HG03060 (cell line): ENCODE measurements at regions not wholly inside any gene's neighbourhood (a gene's known extent, or its start where the extent isn't known, plus 50 kb on each side); places are given as distances from the start of the nearest gene placed in this dataset.

ENCODE experiments used
- ATAC-seq: cut with Tn5 transposase; IDR thresholded peaks from one replicate; pipeline ENCODE4 v1.9.1; 2021; ENCODE audit warnings: low read depth, moderate number of reproducible peaks; ENCODE audit not compliant: unreplicated experiment

DNA sequence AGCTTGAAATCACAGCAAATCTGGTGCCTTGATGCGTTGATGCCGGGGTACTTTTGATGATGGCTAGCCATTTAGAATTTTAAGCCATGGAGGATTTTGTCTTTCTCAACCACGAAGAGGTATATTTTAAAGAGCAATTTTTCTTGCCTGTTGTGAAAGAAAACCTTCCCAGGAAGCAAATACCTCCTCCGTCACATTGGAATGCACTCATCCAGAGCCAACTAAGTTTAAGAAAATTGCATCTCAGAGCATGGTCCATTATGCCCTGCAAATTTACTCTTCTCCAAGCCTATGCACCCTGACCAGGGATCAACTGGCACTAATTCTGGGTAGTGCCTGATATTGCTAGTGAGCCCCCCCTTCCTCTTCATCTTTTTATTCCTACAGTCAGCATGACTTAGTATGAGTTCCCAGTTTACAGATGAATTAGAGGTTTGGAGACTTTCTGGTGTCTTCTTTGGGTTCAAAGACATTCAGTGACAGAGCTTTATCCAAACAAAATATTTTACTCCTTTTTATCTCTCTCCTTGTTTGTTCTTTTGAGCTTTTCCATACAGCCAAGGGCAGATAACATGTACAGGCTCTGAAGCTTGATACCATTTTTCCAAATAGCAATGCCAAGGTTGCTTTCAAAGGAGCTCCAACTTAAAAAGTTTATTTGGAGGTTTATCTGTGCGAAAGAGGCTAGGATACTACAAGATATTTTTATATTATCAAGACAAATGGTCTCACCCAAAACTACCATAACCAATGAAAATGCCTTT is 56.6 kb upstream of the ANK3 start:
- ATAC-seq, result no peak

DNA sequence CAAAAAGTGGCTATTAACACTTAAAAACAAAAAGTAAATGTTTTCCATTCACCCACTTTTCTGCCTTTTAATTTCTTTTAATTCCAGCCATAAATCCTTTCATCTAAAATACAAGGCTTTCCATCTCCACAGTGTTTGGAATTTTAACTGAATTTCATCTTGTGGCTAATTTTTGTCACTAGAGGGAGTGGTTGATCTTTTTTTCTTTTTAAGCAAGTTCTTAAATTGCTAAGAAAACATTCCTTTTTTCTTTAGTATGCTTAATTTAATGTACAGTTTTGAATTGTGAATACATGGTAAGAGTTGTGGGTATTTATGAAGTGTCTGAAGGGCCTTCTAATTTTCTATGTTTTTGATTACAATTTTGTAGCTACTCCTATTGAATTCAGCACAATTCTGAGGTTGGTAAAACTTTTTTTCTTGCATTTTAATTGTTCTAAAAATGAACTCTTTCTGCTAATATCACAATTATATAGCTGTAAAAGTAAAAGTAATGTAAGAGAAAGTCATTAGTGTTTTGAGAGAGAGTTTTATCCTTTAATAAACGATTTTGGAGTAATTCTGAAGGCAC is 54.9 kb upstream of the ANK3 start:
- ATAC-seq, result no peak

DNA sequence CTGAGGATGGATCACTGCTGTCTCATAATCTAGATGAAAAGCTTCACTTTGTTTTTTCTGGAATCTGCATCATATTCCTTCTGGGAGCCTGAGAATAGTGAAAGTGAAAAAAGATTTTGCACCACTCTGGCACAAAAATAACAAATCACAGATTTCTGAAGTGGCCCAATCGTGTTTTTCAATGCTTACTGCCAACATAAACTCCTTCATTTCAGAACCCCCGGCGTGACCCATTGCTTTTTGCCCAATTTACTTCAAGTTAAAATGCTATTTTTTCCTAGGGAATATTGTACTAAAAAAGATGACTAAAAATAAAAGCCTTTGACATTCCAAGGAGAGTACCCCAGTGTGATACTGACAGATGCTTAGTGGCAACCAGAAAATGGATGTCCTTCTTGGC is 53.7 kb upstream of the ANK3 start:
- ATAC-seq, result no peak

DNA sequence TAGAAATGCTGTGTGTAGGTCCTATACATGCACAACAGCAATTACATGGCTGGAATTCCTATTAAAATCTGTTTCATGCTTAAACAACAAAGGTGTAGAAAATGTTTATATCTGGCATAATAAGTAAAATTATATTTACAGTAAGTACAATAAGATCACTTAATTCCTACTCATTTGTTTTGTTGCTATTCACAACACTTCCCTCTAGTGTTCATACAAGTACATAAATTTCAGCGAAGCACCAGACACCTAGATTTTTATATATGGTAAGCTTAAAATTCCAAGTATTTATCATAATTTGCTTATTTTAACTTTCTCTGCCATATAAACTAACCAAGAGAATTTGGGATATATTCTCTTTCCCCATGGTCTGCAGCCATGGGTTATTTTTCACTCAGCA is 51.8 kb upstream of the ANK3 start:
- no peak for ATAC-seq

DNA sequence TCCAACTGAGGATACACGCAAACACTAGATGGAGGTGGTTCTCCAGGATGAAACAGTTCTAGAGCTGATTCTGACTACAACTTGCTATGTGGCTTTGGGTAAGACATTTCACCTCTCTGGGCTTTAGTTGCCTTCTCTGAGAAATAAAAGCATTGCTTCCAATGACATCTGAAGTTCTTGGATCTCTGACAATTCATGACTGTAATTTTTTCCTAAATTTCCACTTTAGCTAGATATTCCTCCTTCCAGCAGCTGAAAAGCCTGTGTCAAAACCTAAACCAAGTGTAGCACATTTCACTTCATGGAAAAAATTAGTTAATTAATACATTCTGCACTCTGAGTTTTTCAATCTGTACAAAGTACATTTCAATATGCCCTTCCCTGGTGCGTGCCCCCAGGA is 50.0 kb upstream of the ANK3 start:
- ATAC-seq, result no peak
